Calu3 (cell line): ENCODE measurements at regions not wholly inside any gene's neighbourhood (a gene's known extent, or its start where the extent isn't known, plus 50 kb on each side); places are given as distances from the start of the nearest gene placed in this dataset.
"Not testable (repeated sequence)": the region's sequence is repeated elsewhere in the genome, so short reads cannot be mapped to it uniquely, and the experiment has no call there.

ENCODE experiments used
- BruUV-seq: library from RNA; stranded (reverse); fragments of 400-500 nt; replicated peaks from 2 replicates; lab custom pipeline; 2021; lab: Mats Ljungman, UMichigan
- CTCF ChIA-PET: fragments of 300-600 bp; sonication (Branson Sonifier 250); formaldehyde crosslinking; loops from one replicate; lab custom pipeline; 2022; ENCODE audit warnings: antibody characterized with exemption; lab: Charles Lee
- DNase-seq: peaks from one replicate; pipeline ENCODE4 v3.0.0; 2022
- H3K27ac Mint-ChIP-seq: one replicate; pipeline ENCODE4 v1.8.0; 2022; ENCODE audit warnings: mixed read lengths; ENCODE audit not compliant: unreplicated experiment
- H3K27me3 Mint-ChIP-seq: one replicate; pipeline ENCODE4 v1.8.0; 2022; ENCODE audit warnings: mixed read lengths; ENCODE audit not compliant: unreplicated experiment
- H3K36me3 Mint-ChIP-seq: one replicate; pipeline ENCODE4 v1.8.0; 2022; ENCODE audit warnings: mild to moderate bottlenecking, moderate library complexity, mixed read lengths; ENCODE audit not compliant: insufficient read depth, unreplicated experiment
- H3K4me1 Mint-ChIP-seq: one replicate; pipeline ENCODE4 v1.8.0; 2022; ENCODE audit warnings: mild to moderate bottlenecking, low read depth, mixed read lengths; ENCODE audit not compliant: unreplicated experiment
- H3K4me3 Mint-ChIP-seq: one replicate; pipeline ENCODE4 v1.8.0; 2022; ENCODE audit warnings: mild to moderate bottlenecking, low read depth, moderate library complexity, mixed read lengths; ENCODE audit not compliant: unreplicated experiment
- H3K9me3 Mint-ChIP-seq: one replicate; pipeline ENCODE4 v1.8.0; 2022; ENCODE audit warnings: low read depth, mixed read lengths; ENCODE audit not compliant: unreplicated experiment
- intact Hi-C: fragments of 100-400 bp; cut with micrococcal nuclease; formaldehyde crosslinking; loops from one replicate; pipeline ENCODE4 v1.10.0; 2022; ENCODE audit not compliant: unreplicated experiment
- TF ChIP-seq, protein P1 (sequence below): fragments of 200-600 bp; IDR thresholded peaks from one replicate; pipeline ENCODE4 v1.8.0; 2022; ENCODE audit warnings: antibody characterized with exemption; ENCODE audit not compliant: unreplicated experiment

DNA sequence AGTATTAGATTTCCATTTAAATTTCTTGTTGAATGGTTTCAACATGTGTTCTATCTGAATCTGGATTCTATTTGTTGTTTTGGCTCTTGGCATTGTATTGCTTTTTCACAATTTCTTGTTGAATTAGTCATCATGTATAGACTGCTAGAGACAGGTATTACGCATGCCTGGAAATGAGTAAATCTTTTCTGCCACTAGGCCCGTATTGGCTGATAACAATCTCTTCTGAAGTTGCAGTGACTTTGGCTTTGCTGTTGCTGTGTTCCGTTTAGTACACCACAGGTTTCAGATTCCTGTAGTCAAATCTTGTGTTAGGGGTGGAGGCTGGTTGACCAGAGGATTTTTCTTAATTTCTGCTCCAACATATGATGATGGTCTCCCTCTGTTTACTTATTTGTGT is 1339.4 kb downstream of the GRIK2 start:
- no peaks in the 10 kb centered on the region for H3K27me3 Mint-ChIP-seq
- intact Hi-C loops = no loop called here
- BruUV-seq = no TSS peak
- no peaks in the 10 kb centered on the region for H3K36me3 Mint-ChIP-seq
- peaks cover 12% of the 10 kb centered on the region for H3K4me1 Mint-ChIP-seq
- no peak overlapping the region for H3K4me3 Mint-ChIP-seq
- H3K27ac Mint-ChIP-seq = no peak overlapping the region
- TF ChIP-seq, protein P1, sequence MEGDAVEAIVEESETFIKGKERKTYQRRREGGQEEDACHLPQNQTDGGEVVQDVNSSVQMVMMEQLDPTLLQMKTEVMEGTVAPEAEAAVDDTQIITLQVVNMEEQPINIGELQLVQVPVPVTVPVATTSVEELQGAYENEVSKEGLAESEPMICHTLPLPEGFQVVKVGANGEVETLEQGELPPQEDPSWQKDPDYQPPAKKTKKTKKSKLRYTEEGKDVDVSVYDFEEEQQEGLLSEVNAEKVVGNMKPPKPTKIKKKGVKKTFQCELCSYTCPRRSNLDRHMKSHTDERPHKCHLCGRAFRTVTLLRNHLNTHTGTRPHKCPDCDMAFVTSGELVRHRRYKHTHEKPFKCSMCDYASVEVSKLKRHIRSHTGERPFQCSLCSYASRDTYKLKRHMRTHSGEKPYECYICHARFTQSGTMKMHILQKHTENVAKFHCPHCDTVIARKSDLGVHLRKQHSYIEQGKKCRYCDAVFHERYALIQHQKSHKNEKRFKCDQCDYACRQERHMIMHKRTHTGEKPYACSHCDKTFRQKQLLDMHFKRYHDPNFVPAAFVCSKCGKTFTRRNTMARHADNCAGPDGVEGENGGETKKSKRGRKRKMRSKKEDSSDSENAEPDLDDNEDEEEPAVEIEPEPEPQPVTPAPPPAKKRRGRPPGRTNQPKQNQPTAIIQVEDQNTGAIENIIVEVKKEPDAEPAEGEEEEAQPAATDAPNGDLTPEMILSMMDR = no peak
- H3K9me3 Mint-ChIP-seq = peaks cover 5% of the 10 kb centered on the region
- no peak for DNase-seq
- CTCF ChIA-PET = no interaction called here

GRCh38 chr6:102722086-102722485 is 1328.6 kb downstream of the GRIK2 start:
- H3K9me3 Mint-ChIP-seq, intact Hi-C loops, DNase-seq, H3K27ac Mint-ChIP-seq, H3K4me3 Mint-ChIP-seq, H3K4me1 Mint-ChIP-seq, BruUV-seq, H3K27me3 Mint-ChIP-seq, H3K36me3 Mint-ChIP-seq, CTCF ChIA-PET: not testable (repeated sequence)

DNA sequence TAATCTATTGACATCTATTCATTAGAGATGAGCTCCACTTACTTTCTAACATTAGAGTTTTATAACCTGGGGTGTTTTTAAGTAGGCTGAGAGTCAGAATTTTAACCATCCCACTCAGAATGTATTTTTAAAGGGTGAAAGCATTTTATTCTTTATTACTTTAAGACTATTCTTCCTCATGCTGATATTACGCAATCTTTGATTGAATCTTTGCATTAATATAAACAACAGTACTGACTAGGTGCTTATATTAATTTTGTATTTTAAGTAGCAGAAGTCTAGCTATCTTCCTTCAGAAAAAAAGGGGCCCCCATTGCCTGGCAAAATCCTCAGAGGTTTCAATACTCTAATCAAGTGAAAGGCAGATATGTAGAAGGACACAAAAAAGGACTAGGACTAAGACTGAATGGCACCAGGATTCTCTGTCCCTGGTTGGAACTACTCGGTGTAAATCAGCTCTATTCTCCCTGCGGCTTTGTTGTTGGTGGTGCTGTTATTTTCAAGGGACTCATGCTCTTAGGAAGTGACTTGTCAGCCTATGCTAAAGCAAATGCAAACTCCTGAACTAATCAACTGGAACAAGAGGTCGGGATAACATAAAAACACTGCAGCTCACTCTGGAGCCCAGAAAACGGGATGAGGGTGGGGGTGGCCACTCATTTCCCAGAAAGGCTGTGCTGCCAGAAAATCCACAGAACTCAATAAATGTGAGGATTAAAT is 1324.4 kb downstream of the GRIK2 start:
- Mint-ChIP-seq H3K9me3 (no peaks in the 10 kb centered on the region), H3K4me1 (no peaks in the 10 kb centered on the region), H3K27ac (no peak overlapping the region), H3K4me3 (no peak overlapping the region), H3K36me3 (no peaks in the 10 kb centered on the region), H3K27me3 (no peaks in the 10 kb centered on the region)
- no peak for DNase-seq
- TF ChIP-seq, protein P1 = no peak
- no TSS peak for BruUV-seq
- intact Hi-C loops = no loop called here
- CTCF ChIA-PET = no interaction called here

DNA sequence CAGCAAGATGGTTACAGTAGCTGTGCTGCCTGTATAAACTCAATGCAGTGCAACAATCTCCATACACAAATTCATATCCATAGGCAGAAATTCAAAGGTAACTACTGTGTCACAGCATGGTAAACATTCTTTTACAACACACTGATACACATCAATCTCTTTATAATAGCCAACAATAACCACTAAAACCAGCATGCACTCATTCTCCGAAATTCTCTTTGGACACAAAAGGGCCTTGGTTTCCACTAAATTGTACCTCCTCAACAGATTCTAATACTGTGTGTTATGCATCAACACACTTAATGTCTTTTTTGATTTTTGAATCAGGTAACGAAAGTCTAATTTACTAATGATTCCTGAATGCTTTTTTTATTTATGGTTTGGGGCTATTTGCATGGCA is 1323.7 kb downstream of the GRIK2 start:
- no TSS peak for BruUV-seq

GRCh38 chr6:102701019-102701418 is 1307.5 kb downstream of the GRIK2 start:
- Mint-ChIP-seq H3K36me3 (no peaks in the 10 kb centered on the region), H3K27ac (no peak overlapping the region), H3K4me1 (no peaks in the 10 kb centered on the region), H3K27me3 (no peaks in the 10 kb centered on the region), H3K4me3 (no peak overlapping the region), H3K9me3 (peaks cover 4% of the 10 kb centered on the region)
- intact Hi-C loops = no loop called here
- TF ChIP-seq, protein P1 = no peak
- BruUV-seq = no TSS peak
- no peak for DNase-seq
- CTCF ChIA-PET = no interaction called here

More for the DNA sequence above, 1323.7 kb downstream of the GRIK2 start:
- Mint-ChIP-seq H3K9me3 (no peaks in the 10 kb centered on the region), H3K27me3 (no peaks in the 10 kb centered on the region), H3K27ac (no peak overlapping the region), H3K4me3 (no peak overlapping the region), H3K36me3 (no peaks in the 10 kb centered on the region), H3K4me1 (no peaks in the 10 kb centered on the region)
- no peak for DNase-seq
- CTCF ChIA-PET = no interaction called here
- intact Hi-C loops = no loop called here
- TF ChIP-seq, protein P1 = no peak
